Fibroblast of villous mesenchyme (primary cell): ENCODE measurements at regions not wholly inside any gene's neighbourhood (a gene's known extent, or its start where the extent isn't known, plus 50 kb on each side); places are given as distances from the start of the nearest gene placed in this dataset.

ENCODE experiments used
- DNase-seq: peaks from one replicate; pipeline ENCODE4 v3.0.0-alpha.2; 2010; ENCODE audit warnings: low read depth
- H3K4me3 ChIP-seq: 2 replicates; pipeline ENCODE4 v1.5.1; 2011; ENCODE audit warnings: low read depth, mild to moderate bottlenecking, low read length
- TF ChIP-seq, protein P1 (sequence below): IDR thresholded peaks from 2 replicates; pipeline ENCODE4 v1.5.1; 2012; ENCODE audit warnings: low read depth, mild to moderate bottlenecking, low read length; ENCODE audit not compliant: insufficient read depth

DNA sequence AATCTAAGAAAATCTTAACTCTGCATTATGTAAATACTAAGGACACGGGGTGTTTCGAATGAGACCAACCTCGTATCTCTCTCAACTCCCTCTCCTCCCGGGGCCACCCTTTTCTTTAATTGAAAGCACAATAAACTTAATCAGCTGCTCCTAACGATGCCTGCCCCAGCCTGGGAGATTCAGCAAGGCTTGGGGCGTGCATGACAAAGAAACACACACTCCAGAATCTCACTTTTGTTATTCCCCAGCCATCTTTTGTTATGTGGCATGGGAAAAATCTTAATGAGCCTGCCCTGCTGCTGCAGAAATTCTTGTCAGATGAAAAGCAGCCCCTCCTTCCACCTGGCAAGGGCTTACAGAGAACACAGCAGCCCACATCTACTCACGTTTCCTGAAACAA lies 117.4 kb downstream of the TTLL2 start:
- no peak for DNase-seq
- TF ChIP-seq, protein P1, sequence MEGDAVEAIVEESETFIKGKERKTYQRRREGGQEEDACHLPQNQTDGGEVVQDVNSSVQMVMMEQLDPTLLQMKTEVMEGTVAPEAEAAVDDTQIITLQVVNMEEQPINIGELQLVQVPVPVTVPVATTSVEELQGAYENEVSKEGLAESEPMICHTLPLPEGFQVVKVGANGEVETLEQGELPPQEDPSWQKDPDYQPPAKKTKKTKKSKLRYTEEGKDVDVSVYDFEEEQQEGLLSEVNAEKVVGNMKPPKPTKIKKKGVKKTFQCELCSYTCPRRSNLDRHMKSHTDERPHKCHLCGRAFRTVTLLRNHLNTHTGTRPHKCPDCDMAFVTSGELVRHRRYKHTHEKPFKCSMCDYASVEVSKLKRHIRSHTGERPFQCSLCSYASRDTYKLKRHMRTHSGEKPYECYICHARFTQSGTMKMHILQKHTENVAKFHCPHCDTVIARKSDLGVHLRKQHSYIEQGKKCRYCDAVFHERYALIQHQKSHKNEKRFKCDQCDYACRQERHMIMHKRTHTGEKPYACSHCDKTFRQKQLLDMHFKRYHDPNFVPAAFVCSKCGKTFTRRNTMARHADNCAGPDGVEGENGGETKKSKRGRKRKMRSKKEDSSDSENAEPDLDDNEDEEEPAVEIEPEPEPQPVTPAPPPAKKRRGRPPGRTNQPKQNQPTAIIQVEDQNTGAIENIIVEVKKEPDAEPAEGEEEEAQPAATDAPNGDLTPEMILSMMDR = no peak
- no peak overlapping the region for H3K4me3 ChIP-seq

GRCh38 chr6:167442796-167443680 lies 118.2 kb downstream of the TTLL2 start:
- no peak for DNase-seq
- TF ChIP-seq, protein P1 = no peak
- no peak overlapping the region for H3K4me3 ChIP-seq

- DNase-seq = no peak
- TF ChIP-seq, protein P1 = no peak
- H3K4me3 ChIP-seq = no peak overlapping the region
Measured at GRCh38 chr6:167444602-167445346, 119.9 kb downstream of the TTLL2 start.

- DNase-seq = no peak
- no peak overlapping the region for H3K4me3 ChIP-seq
- TF ChIP-seq, protein P1 = no peak
Measured at GRCh38 chr6:167445568-167445967, 120.7 kb downstream of the TTLL2 start.

- no peak for DNase-seq
Measured at GRCh38 chr6:167446046-167446445, 121.2 kb downstream of the TTLL2 start.

GRCh38 chr6:167446971-167447370 lies 122.1 kb downstream of the TTLL2 start:
- TF ChIP-seq, protein P1 = no peak
- H3K4me3 ChIP-seq = no peak overlapping the region
- DNase-seq = no peak

More at GRCh38 chr6:167446046-167446445, 121.2 kb downstream of the TTLL2 start:
- no peak overlapping the region for H3K4me3 ChIP-seq
- TF ChIP-seq, protein P1 = no peak
